Thyroid gland (tissue), 4 donors: ENCODE measurements at regions not wholly inside any gene's neighbourhood (a gene's known extent, or its start where the extent isn't known, plus 50 kb on each side); places are given as distances from the start of the nearest gene placed in this dataset.

Experiments
- POLR2A ChIP-seq, 2 donors: fragments of 450-650 bp; IDR thresholded peaks; one replicate each; pipeline ENCODE4 v1.6.1; 2017; ENCODE audit warnings: antibody characterized with exemption in 2 of 2, mild to moderate bottlenecking in 2 of 2, moderate library complexity in 1 of 2
- TF ChIP-seq, protein P1 (sequence below), 6 experiments: fragments of 200-600 bp in 3 of 6; fragments of 450-650 bp in 3 of 6; sonication (generic) in 3 of 6; IDR thresholded peaks; one replicate each; pipeline ENCODE4 v1.5.1; 2016 to 2019; ENCODE audit warnings: antibody characterized with exemption in 6 of 6, mild to moderate bottlenecking in 2 of 6, inconsistent platforms in 1 of 6, moderate library complexity in 1 of 6

DNA sequence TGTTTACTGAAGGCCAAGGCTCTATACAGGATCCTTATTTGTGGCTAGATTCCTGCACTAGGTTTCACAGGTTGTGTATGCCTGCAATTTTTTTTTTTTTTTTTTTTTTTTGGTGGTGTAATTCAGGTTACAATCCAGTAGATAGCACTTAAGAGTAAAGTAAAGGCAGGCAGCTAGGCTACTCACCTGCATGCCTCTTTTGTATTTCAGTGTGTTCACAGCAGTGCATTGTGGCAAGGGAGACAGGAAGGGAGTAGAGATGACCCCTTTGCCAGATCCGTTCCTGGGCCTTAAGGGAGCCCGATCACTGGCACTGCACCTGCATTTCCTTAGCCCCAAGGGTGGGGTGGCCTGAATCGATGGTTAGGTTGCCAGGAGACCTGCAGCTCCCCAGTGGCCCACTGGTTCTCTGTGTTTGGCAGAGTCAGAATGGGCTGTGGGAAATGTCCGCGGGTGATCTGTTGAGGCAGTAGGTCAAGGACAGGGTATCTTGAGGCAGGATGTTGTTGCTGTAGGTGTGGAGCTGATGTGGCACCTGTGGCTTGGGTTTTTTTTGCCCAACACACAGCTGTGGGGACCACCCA, 374.9 kb upstream of the AADAT start:
- no peak for TF ChIP-seq POLR2A (IDR thresholded peaks at IDR 0.05)
- TF ChIP-seq, protein P1, sequence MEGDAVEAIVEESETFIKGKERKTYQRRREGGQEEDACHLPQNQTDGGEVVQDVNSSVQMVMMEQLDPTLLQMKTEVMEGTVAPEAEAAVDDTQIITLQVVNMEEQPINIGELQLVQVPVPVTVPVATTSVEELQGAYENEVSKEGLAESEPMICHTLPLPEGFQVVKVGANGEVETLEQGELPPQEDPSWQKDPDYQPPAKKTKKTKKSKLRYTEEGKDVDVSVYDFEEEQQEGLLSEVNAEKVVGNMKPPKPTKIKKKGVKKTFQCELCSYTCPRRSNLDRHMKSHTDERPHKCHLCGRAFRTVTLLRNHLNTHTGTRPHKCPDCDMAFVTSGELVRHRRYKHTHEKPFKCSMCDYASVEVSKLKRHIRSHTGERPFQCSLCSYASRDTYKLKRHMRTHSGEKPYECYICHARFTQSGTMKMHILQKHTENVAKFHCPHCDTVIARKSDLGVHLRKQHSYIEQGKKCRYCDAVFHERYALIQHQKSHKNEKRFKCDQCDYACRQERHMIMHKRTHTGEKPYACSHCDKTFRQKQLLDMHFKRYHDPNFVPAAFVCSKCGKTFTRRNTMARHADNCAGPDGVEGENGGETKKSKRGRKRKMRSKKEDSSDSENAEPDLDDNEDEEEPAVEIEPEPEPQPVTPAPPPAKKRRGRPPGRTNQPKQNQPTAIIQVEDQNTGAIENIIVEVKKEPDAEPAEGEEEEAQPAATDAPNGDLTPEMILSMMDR (IDR thresholded peaks at IDR 0.05): no peak
